K562 (cell line): ENCODE measurements at regions not wholly inside any gene's neighbourhood (a gene's known extent, or its start where the extent isn't known, plus 50 kb on each side); places are given as distances from the start of the nearest gene placed in this dataset.
A peak's percentile ranks its signal among the peaks of the same experiment; 100 is the strongest.

Source experiments
- CBFA2T2 ChIP-seq: fragments of 450-650 bp; conservative IDR thresholded peaks from 2 replicates; pipeline ENCODE4 v1.6.1; 2017; ENCODE audit warnings: mild to moderate bottlenecking
- CBFA2T3 ChIP-seq: fragments of 450-650 bp; IDR thresholded peaks from 2 replicates; pipeline ENCODE4 v1.6.1; 2017
- EGR1 ChIP-seq: fragments of 450-650 bp; conservative IDR thresholded peaks from 2 replicates; pipeline ENCODE4 v1.6.1; 2017; ENCODE audit warnings: mild to moderate bottlenecking
- FOXM1 ChIP-seq, 2 experiments: fragments of 450-650 bp in 1 of 2; sonication (generic) in 1 of 2; formaldehyde crosslinking in 1 of 2; IDR thresholded peaks; 2 replicates each; pipeline versions ENCODE4 v1.6.1 to v1.9.0; 2017 to 2022; ENCODE audit warnings: low read depth in 2 of 2, mild to moderate bottlenecking in 2 of 2, missing genetic modification reagents in 1 of 2, moderate library complexity in 1 of 2
- GATA2 ChIP-seq: sonication (generic); formaldehyde crosslinking; IDR thresholded peaks from 2 replicates; pipeline ENCODE4 v1.4.0; 2020; ENCODE audit warnings: mild to moderate bottlenecking, missing genetic modification reagents
- HDAC6 ChIP-seq: IDR thresholded peaks from 2 replicates; pipeline ENCODE4 v1.6.1; 2012; ENCODE audit warnings: low read depth, mild to moderate bottlenecking, control low read depth, inconsistent platforms, low read length, moderate library complexity
- HNRNPL ChIP-seq: fragments of 200-400 bp; formaldehyde crosslinking; IDR thresholded peaks from 2 replicates; pipeline ENCODE4 v1.6.1; 2017; ENCODE audit warnings: low read depth, mild to moderate bottlenecking, low read length
- ILK ChIP-seq: fragments of 450-650 bp; IDR thresholded peaks from 2 replicates; pipeline ENCODE4 v1.6.1; 2016; ENCODE audit warnings: missing genetic modification characterization, low read depth, mild to moderate bottlenecking, missing compliant biosample characterization, moderate library complexity, borderline replicate concordance
- JUNB ChIP-seq: fragments of 450-650 bp; formaldehyde crosslinking; conservative IDR thresholded peaks from 2 replicates; pipeline ENCODE4 v1.4.0; 2020; ENCODE audit warnings: mild to moderate bottlenecking
- MEF2D ChIP-seq: conservative IDR thresholded peaks from 2 replicates; pipeline ENCODE4 v1.6.1; 2016; ENCODE audit warnings: low read depth, missing genetic modification characterization, missing compliant biosample characterization
- PBX2 ChIP-seq, 2 experiments: IDR thresholded peaks in 1 of 2; conservative IDR thresholded peaks in 1 of 2; 2 replicates each; pipeline ENCODE4 v1.6.1; 2016; ENCODE audit warnings: low read depth in 2 of 2, mild to moderate bottlenecking in 1 of 2, missing compliant biosample characterization in 1 of 2, missing genetic modification characterization in 1 of 2, moderate library complexity in 1 of 2
- PHF8 ChIP-seq: fragments of 200-600 bp; sonication (generic); IDR thresholded peaks from 2 replicates; pipeline ENCODE4 v1.6.1; 2012; ENCODE audit warnings: mixed run types, mild to moderate bottlenecking, inconsistent platforms, low read length, moderate library complexity, borderline replicate concordance
- POLR2A ChIP-seq: fragments of 450-650 bp; conservative IDR thresholded peaks from 2 replicates; pipeline ENCODE4 v1.6.1; 2016
- POU5F1 ChIP-seq: fragments of 150-350 bp; IDR thresholded peaks from 2 replicates; pipeline ENCODE4 v1.6.1; 2014; ENCODE audit warnings: borderline replicate concordance, low read length, low read depth, mild to moderate bottlenecking; ENCODE audit not compliant: partially characterized antibody
- SMAD4 ChIP-seq: fragments of 250-450 bp; sonication (Bioruptor Pico); conservative IDR thresholded peaks from 2 replicates; pipeline ENCODE4 v1.8.0; 2021; ENCODE audit warnings: inconsistent platforms, mild to moderate bottlenecking, moderate library complexity
- SNAPC5 ChIP-seq: fragments of 250-450 bp; sonication (Bioruptor Pico); IDR thresholded peaks from 2 replicates; pipeline ENCODE4 v1.8.0; 2021; ENCODE audit warnings: moderate library complexity, mild to moderate bottlenecking, inconsistent platforms
- ZC3H4 ChIP-seq: sonication (generic); formaldehyde crosslinking; IDR thresholded peaks from 2 replicates; pipeline ENCODE4 v1.9.0; 2021; ENCODE audit warnings: missing genetic modification reagents, borderline replicate concordance
- ZFP1 ChIP-seq: fragments of 450-650 bp; formaldehyde crosslinking; IDR thresholded peaks from 2 replicates; pipeline ENCODE4 v1.4.0; 2020; ENCODE audit warnings: mild to moderate bottlenecking, mixed read lengths
- ZNF24 ChIP-seq: fragments of 450-650 bp; IDR thresholded peaks from 2 replicates; pipeline ENCODE4 v1.6.1; 2016
- ZNF347 ChIP-seq: fragments of 450-650 bp; formaldehyde crosslinking; IDR thresholded peaks from 2 replicates; pipeline ENCODE4 v1.4.0; 2020; ENCODE audit warnings: low read depth, mild to moderate bottlenecking, moderate library complexity
- ZNF583 ChIP-seq: fragments of 250-450 bp; sonication (Bioruptor Pico); IDR thresholded peaks from 2 replicates; pipeline ENCODE4 v1.4.0; 2020
- ZNF77 ChIP-seq: fragments of 250-450 bp; sonication (Bioruptor Pico); IDR thresholded peaks from 2 replicates; pipeline ENCODE4 v1.5.0; 2020
- TF ChIP-seq, protein P1 (sequence below): sonication (generic); formaldehyde crosslinking; IDR thresholded peaks from 2 replicates; pipeline ENCODE4 v1.8.0; 2022; ENCODE audit warnings: missing genetic modification reagents, mild to moderate bottlenecking, borderline replicate concordance
- TF ChIP-seq, protein P2 (sequence below): fragments of 250-450 bp; sonication (Bioruptor Pico); IDR thresholded peaks from 2 replicates; pipeline ENCODE4 v1.5.0; 2021; ENCODE audit warnings: mild to moderate bottlenecking, borderline replicate concordance

DNA sequence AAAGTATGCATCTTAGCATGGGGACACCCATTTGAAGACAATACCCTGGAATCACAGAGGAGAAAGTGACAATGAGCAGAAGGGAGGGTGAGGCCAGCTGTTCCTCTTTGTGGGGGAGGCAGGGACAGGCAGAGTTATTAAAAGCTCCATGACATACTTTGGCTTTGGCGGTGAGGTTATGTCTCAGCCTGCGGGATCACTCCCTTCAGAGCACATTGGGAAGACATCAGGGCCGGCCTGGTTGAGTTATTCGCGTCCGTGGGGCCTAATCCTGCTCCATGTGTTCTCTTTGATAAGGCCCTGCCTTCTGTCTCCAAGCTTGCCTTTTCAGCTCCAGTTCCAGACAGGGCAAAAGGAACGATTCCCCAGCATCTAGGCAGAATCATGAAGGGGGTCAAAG, 98.8 kb upstream of the NTF3 start (continued):
- TF ChIP-seq PBX2 (CRISPR knock-in tag; IDR thresholded peaks at IDR 0.05; ENCODE audit: low read depth) = no peak
- no peak for TF ChIP-seq PBX2 (tag; conservative IDR thresholded peaks at IDR 0.05; ENCODE audit: low read depth)
- peak; percentile 28; the same call in 1 of the 2 replicates for TF ChIP-seq CBFA2T2
- TF ChIP-seq HDAC6 = no peak
- TF ChIP-seq SNAPC5 (CRISPR knock-in tag) = no peak
- TF ChIP-seq CBFA2T3 = peak; percentile 63
- TF ChIP-seq MEF2D (tag) = peak; percentile 57; the same call in 1 of the 2 replicates
- TF ChIP-seq ILK (tag) = no peak
- TF ChIP-seq ZNF77 (CRISPR knock-in tag) = no peak
- TF ChIP-seq PHF8 = no peak
- peak; percentile 69 for TF ChIP-seq SMAD4 (CRISPR knock-in tag)
- TF ChIP-seq ZNF583 (CRISPR knock-in tag) = no peak
- TF ChIP-seq ZFP1 (CRISPR knock-in tag) = no peak
- no peak for TF ChIP-seq FOXM1 (IDR thresholded peaks at IDR 0.05; ENCODE audit: low read depth)
- no peak for TF ChIP-seq FOXM1 (CRISPR knock-in tag; IDR thresholded peaks at IDR 0.05; ENCODE audit: low read depth)
- TF ChIP-seq HNRNPL = no peak
- no peak for TF ChIP-seq POLR2A
- no peak for TF ChIP-seq ZC3H4
- TF ChIP-seq, protein P1, sequence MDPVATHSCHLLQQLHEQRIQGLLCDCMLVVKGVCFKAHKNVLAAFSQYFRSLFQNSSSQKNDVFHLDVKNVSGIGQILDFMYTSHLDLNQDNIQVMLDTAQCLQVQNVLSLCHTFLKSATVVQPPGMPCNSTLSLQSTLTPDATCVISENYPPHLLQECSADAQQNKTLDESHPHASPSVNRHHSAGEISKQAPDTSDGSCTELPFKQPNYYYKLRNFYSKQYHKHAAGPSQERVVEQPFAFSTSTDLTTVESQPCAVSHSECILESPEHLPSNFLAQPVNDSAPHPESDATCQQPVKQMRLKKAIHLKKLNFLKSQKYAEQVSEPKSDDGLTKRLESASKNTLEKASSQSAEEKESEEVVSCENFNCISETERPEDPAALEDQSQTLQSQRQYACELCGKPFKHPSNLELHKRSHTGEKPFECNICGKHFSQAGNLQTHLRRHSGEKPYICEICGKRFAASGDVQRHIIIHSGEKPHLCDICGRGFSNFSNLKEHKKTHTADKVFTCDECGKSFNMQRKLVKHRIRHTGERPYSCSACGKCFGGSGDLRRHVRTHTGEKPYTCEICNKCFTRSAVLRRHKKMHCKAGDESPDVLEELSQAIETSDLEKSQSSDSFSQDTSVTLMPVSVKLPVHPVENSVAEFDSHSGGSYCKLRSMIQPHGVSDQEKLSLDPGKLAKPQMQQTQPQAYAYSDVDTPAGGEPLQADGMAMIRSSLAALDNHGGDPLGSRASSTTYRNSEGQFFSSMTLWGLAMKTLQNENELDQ (CRISPR knock-in tag) = no peak
- TF ChIP-seq EGR1 = no peak
- TF ChIP-seq JUNB (CRISPR knock-in tag) = no peak
- TF ChIP-seq, protein P2, sequence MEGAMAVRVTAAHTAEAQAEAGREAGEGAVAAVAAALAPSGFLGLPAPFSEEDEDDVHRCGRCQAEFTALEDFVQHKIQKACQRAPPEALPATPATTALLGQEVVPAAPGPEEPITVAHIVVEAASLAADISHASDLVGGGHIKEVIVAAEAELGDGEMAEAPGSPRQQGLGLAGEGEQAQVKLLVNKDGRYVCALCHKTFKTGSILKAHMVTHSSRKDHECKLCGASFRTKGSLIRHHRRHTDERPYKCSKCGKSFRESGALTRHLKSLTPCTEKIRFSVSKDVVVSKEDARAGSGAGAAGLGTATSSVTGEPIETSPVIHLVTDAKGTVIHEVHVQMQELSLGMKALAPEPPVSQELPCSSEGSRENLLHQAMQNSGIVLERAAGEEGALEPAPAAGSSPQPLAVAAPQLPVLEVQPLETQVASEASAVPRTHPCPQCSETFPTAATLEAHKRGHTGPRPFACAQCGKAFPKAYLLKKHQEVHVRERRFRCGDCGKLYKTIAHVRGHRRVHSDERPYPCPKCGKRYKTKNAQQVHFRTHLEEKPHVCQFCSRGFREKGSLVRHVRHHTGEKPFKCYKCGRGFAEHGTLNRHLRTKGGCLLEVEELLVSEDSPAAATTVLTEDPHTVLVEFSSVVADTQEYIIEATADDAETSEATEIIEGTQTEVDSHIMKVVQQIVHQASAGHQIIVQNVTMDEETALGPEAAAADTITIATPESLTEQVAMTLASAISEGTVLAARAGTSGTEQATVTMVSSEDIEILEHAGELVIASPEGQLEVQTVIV = no peak
- no peak for TF ChIP-seq ZNF347 (CRISPR knock-in tag)
- TF ChIP-seq POU5F1 = no peak
- no peak; the same call in 1 of the 2 replicates for TF ChIP-seq GATA2 (CRISPR knock-in tag)
- no peak for TF ChIP-seq ZNF24
